ENCODE measurements at regions not wholly inside any gene's neighbourhood (a gene's known extent, or its start where the extent isn't known, plus 50 kb on each side); places are given as distances from the start of the nearest gene placed in this dataset.

DNA sequence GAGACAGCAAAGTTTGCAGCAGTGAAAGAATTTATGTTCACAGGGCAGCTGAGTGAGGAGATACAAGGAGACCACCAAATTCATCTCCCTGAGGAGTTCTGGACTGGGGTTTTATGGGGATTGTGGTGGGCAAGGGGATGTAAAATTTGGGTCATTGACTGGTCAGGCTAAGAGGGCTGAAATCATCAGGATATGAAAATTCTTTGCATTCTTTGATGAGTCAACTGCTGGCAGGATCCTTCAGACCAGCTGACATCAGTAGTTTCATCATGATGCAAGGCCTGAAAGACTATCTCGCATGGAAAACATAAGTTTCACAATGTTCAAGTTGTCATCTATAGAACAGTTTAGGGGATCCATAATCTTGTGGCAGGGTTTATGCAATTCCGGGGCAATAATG lies 869.5 kb upstream of the PCDH9 start:
- TF ChIP-seq, protein P1, sequence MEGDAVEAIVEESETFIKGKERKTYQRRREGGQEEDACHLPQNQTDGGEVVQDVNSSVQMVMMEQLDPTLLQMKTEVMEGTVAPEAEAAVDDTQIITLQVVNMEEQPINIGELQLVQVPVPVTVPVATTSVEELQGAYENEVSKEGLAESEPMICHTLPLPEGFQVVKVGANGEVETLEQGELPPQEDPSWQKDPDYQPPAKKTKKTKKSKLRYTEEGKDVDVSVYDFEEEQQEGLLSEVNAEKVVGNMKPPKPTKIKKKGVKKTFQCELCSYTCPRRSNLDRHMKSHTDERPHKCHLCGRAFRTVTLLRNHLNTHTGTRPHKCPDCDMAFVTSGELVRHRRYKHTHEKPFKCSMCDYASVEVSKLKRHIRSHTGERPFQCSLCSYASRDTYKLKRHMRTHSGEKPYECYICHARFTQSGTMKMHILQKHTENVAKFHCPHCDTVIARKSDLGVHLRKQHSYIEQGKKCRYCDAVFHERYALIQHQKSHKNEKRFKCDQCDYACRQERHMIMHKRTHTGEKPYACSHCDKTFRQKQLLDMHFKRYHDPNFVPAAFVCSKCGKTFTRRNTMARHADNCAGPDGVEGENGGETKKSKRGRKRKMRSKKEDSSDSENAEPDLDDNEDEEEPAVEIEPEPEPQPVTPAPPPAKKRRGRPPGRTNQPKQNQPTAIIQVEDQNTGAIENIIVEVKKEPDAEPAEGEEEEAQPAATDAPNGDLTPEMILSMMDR (IDR thresholded peaks at IDR 0.05): no peak
- no peak for TF ChIP-seq POLR2A (IDR thresholded peaks at IDR 0.05)
